GM12873 (cell line): ENCODE measurements at regions not wholly inside any gene's neighbourhood (a gene's known extent, or its start where the extent isn't known, plus 50 kb on each side); places are given as distances from the start of the nearest gene placed in this dataset.

Experiments
- TF ChIP-seq, protein P1 (sequence below): IDR thresholded peaks from 2 replicates; pipeline ENCODE4 v1.5.1; 2012; ENCODE audit warnings: low read depth, mild to moderate bottlenecking, moderate library complexity, low read length, control low read depth; ENCODE audit not compliant: insufficient read depth; ENCODE audit errors: missing control alignments

DNA sequence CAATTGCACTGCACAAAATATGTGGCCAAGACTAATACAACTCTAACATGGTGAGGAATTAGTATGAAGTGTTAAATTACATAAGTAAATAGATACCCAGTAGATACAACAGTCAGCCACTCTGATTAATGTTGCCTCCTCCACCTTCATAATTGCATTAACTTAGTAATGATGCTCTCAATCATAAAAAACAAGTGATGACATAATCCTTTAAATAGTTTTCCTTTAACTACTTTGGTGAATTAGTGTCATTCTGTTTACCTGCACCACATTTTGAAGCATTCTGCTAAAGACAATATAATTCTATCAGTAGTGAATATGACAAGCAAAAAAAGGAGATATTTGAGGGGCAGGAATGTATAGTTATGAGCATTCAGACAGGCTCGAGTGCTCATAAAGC lies 265.9 kb upstream of the SLC24A2 start:
- TF ChIP-seq, protein P1, sequence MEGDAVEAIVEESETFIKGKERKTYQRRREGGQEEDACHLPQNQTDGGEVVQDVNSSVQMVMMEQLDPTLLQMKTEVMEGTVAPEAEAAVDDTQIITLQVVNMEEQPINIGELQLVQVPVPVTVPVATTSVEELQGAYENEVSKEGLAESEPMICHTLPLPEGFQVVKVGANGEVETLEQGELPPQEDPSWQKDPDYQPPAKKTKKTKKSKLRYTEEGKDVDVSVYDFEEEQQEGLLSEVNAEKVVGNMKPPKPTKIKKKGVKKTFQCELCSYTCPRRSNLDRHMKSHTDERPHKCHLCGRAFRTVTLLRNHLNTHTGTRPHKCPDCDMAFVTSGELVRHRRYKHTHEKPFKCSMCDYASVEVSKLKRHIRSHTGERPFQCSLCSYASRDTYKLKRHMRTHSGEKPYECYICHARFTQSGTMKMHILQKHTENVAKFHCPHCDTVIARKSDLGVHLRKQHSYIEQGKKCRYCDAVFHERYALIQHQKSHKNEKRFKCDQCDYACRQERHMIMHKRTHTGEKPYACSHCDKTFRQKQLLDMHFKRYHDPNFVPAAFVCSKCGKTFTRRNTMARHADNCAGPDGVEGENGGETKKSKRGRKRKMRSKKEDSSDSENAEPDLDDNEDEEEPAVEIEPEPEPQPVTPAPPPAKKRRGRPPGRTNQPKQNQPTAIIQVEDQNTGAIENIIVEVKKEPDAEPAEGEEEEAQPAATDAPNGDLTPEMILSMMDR, result no peak

GRCh38 chr9:20048985-20049384 lies 260.1 kb upstream of the SLC24A2 start:
- TF ChIP-seq, protein P1, result no peak

DNA sequence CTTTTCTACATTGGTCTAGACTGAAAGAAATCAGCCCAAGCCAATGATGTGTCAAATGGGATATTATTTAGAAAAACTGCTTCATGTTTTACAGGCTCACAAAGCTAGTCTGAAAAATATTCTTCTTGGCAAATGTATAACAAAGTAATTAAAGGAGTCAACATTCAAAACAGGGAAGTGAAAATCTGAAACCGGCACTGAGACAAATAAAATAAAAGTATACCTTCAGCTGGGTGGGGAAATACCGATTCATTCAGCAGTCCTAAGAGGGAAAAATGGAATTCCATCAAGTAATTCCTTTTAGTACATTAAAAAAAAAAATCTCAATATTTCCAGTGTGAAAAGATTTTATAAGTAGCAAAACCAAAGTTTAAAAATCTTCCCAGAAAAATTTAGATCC lies 259.6 kb upstream of the SLC24A2 start:
- TF ChIP-seq, protein P1, result no peak

DNA sequence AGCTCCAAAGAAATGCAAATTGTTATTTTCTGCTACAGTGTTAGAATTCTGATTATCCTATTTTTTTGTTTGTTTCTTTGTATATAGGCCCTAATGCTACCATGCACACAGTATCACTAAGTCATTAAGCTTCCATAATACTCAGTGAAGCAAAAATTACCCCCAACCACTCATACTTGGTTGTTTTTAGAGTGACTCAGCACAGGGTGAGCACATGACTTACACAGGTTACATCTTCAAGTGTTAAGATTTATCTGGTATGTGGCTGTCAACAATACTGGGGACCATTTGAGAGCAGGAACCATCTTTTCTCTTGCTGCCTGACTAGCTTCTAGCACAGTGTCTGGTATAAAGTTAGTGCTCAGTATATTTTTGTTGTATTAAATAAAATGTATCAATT lies 255.8 kb upstream of the SLC24A2 start:
- TF ChIP-seq, protein P1, result no peak

GRCh38 chr9:20043461-20043860 lies 254.6 kb upstream of the SLC24A2 start:
- TF ChIP-seq, protein P1, result no peak

DNA sequence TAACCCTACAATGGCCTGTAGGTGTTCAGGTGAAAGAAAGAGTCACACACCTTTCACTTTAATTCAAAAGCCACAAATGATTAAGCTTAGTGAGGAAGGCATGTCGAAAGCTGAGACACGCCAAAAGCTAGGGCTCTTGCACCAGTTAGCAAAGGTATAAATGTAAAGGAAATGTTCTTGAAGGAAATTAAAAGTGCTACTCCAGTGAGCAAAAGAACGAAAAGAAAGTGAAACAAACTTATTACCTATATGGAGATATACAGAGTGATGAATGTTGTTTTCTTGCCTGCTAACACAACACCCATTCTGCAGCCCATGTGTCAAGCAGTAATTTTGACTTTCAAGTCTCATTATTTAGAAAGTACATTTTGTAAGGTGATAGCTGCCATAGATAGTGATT lies 254.2 kb upstream of the SLC24A2 start:
- TF ChIP-seq, protein P1, result no peak

DNA sequence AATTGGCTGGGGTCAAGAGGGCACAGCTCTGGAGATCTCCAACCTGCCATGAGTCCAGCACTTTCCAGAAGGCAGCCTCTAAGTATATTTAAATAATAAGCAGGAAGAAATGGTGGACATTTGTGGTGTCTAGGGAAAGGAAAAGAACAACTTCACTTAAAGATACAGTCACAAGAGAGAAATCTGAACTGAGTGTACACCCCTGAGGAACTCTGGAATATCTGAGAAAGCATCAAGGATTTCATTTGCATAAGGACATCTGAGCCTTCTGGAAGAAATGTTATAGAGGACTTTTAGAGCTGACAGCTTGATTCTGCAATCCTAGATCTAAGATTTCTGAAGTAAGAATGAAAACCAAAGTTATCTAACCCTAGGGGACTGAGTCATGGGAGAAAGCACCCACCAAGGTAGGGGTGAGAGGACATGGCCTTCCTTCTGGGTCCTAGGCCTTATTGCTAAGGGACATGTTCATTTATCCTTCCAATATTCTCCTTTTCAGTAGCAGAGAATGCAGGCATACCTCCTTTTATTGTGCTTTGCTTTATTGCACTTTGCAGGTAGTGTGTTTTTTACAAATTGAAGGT lies 253.4 kb upstream of the SLC24A2 start:
- TF ChIP-seq, protein P1, result no peak
